Heart left ventricle (tissue), 16 donors: ENCODE measurements at regions not wholly inside any gene's neighbourhood (a gene's known extent, or its start where the extent isn't known, plus 50 kb on each side); places are given as distances from the start of the nearest gene placed in this dataset.

Experiments
- ATAC-seq, 4 donors: fragments of 200-7000 bp; cut with Tn5 transposase; one replicate each; pipeline ENCODE4 v1.9.1; 2020 to 2022; ENCODE audit warnings: moderate library complexity in 4 of 4, mild to moderate bottlenecking in 3 of 4, moderate number of reproducible peaks in 1 of 4
- DNase-seq, 5 donors: peaks; one replicate each; pipeline ENCODE4 v3.0.0-alpha.2; 2020
- H3K27ac ChIP-seq, 12 donors: fragments of 200-600 bp; sonication (generic) in 4 of 12; one replicate each; pipeline versions ENCODE4 v1.5.0 to v1.8.0; 2016 to 2022; ENCODE audit warnings: mild to moderate bottlenecking in 2 of 12
- H3K27me3 ChIP-seq, 9 donors: fragments of 200-600 bp; sonication (generic) in 2 of 9; one replicate each; pipeline versions ENCODE4 v1.5.1 to v1.8.0; 2016 to 2022; ENCODE audit warnings: mild to moderate bottlenecking in 3 of 9
- H3K36me3 ChIP-seq, 9 donors: fragments of 200-600 bp; sonication (generic) in 2 of 9; one replicate each; pipeline versions ENCODE4 v1.5.0 to v1.8.0; 2018 to 2022; ENCODE audit warnings: mild to moderate bottlenecking in 2 of 9
- H3K4me1 ChIP-seq, 12 donors: fragments of 200-600 bp; sonication (generic) in 4 of 12; one replicate each; pipeline versions ENCODE4 v1.5.0 to v1.8.0; 2016 to 2022; ENCODE audit warnings: mild to moderate bottlenecking in 3 of 12
- H3K4me3 ChIP-seq, 12 donors: fragments of 200-600 bp; sonication (generic) in 4 of 12; one replicate each; pipeline versions ENCODE4 v1.5.0 to v1.8.0; 2017 to 2022; ENCODE audit warnings: mild to moderate bottlenecking in 9 of 12, moderate library complexity in 4 of 12
- H3K9me3 ChIP-seq, 12 donors: fragments of 200-600 bp; sonication (generic) in 4 of 12; one replicate each; pipeline versions ENCODE4 v1.5.0 to v1.8.0; 2016 to 2022; ENCODE audit warnings: mild to moderate bottlenecking in 1 of 12
- POLR2A ChIP-seq, 2 donors: fragments of 450-650 bp; IDR thresholded peaks; one replicate each; pipeline ENCODE4 v1.6.1; 2017; ENCODE audit warnings: antibody characterized with exemption in 2 of 2, mild to moderate bottlenecking in 2 of 2, moderate library complexity in 2 of 2
- WGBS, 4 donors: extraction: QIAGEN DNeasy Blood & Tissue Kit in 2 of 4; methylation state at CpG; one replicate each; pipeline versions ENCODE4 v1.1.5 to v1.1.7; 2013 to 2018; 5-methylcytosine and 5-hydroxymethylcytosine counted together
- intact Hi-C, 10 donors: fragments of 100-400 bp; cut with DNase I; formaldehyde crosslinking; loops; one replicate each; pipeline versions ENCODE4 v1.11.1 to v1.14.2; 2022
- TF ChIP-seq, protein P1 (sequence below), 12 donors: fragments of 200-600 bp; sonication (generic) in 4 of 12; IDR thresholded peaks; one replicate each; pipeline versions ENCODE4 v1.5.0 to v1.8.0; 2018 to 2022; ENCODE audit warnings: antibody characterized with exemption in 12 of 12, mild to moderate bottlenecking in 5 of 12
- donor health status: ischemic (EF 13 %, LVEDD 7.1; RV severe dilation, severe dysfunction).
- donor health status: healthy with polysubstance abuse.
- donor health status: DM: no; HTN: yes; CAD: no.
- donor health status: DM: no; HTN: no; CAD: no.
- donor health status: ischemic (EF 25% LVEDD 6.9; RV normal size, moderate dysfunction).
- donor health status: ischemic (EF 25% LVEDD 5.7; RV mildly dilated, moderate dysfunction).
- donor health status: healthy.
- donor health status: DM: yes; HTN: yes; CAD: no.
- donor health status: ischemic (EF 35%, LVEDD 5.7; RV mildly dilated, moderate dysfunction).
- donor health status: nonischemic (EF 11% LVEDD 7.7; RV severe dilation, severe dysfunction).
- donor health status: DM: yes; HTN: yes; CAD: no.
- donor health status: PGD.
- donor health status: ischemic (EF 29% LVEDD 5.4; RV normal size, mild dysfunction).
- donor health status: nonischemic (EF 23%, LVEDD 6.1; RV moderate dilation, normal function).

- no peaks in the 10 kb centered on the region for H3K9me3 ChIP-seq
- H3K27me3 ChIP-seq: no peaks in the 10 kb centered on the region
- TF ChIP-seq, protein P1, sequence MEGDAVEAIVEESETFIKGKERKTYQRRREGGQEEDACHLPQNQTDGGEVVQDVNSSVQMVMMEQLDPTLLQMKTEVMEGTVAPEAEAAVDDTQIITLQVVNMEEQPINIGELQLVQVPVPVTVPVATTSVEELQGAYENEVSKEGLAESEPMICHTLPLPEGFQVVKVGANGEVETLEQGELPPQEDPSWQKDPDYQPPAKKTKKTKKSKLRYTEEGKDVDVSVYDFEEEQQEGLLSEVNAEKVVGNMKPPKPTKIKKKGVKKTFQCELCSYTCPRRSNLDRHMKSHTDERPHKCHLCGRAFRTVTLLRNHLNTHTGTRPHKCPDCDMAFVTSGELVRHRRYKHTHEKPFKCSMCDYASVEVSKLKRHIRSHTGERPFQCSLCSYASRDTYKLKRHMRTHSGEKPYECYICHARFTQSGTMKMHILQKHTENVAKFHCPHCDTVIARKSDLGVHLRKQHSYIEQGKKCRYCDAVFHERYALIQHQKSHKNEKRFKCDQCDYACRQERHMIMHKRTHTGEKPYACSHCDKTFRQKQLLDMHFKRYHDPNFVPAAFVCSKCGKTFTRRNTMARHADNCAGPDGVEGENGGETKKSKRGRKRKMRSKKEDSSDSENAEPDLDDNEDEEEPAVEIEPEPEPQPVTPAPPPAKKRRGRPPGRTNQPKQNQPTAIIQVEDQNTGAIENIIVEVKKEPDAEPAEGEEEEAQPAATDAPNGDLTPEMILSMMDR (IDR thresholded peaks at IDR 0.05): no peak
- no peak for TF ChIP-seq POLR2A (IDR thresholded peaks at IDR 0.05)
- 93 to 97% (median 94%) methylated on average over 7 of the region's 7 CpGs for WGBS, 4 donors
- peaks cover 0 to 22% (median 10%) of the 10 kb centered on the region in 12 donors for H3K4me1 ChIP-seq
- H3K4me3 ChIP-seq: no peak overlapping the region
- no peak for ATAC-seq
- no peak overlapping the region for H3K27ac ChIP-seq
- intact Hi-C loops: no loop called here
- no peaks in the 10 kb centered on the region for H3K36me3 ChIP-seq
- peak in 1 of 5 donors; percentile 4 for DNase-seq
Measured at GRCh38 chr2:2842466-2842865, 511.4 kb upstream of the MYT1L start.

DNA sequence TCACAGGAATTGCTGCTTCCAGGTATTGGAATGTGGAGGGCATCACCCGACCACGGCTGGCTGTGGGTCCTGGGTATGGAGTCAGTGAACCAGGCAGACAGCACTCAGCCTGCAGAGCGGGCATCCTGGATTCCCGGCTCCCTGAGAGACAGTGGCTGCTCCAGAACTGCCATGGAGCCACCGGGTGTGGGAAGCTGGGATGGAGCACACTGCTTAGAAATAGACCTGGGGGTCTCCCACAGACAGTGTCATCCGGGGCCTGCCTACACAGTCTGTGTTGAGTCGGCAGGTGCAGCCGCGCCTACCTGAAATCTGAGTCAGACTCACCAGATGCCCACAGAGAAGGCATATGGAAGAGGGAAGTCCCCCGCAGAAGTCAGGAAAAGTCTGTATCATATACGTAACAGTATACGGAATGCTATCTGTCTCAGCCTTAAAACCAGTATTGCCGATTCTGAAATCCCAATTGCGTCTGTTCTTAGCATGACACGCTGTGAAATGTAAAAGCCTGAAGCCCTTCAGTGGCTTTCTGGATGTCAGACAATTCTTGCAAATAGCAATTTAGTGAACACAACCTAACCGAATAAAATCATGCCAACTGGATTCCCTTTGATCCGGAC lies 509.7 kb upstream of the MYT1L start:
- no peak for ATAC-seq
- TF ChIP-seq, protein P1 (IDR thresholded peaks at IDR 0.05): no peak
- no peak for TF ChIP-seq POLR2A (IDR thresholded peaks at IDR 0.05)
- DNase-seq: peak in 1 of 5 donors; percentile 4
- Histone ChIP-seq H3K36me3 (no peaks in the 10 kb centered on the region), H3K27ac (no peak overlapping the region), H3K4me1 (peaks cover 0 to 6% (median 0%) of the 10 kb centered on the region in 12 donors), H3K4me3 (no peak overlapping the region), H3K9me3 (no peaks in the 10 kb centered on the region), H3K27me3 (no peaks in the 10 kb centered on the region)
- WGBS, 4 donors: 91 to 98% (median 95%) methylated on average over 16 to 17 of the region's 17 CpGs
- intact Hi-C loops: no loop called here

- H3K27me3 ChIP-seq: no peaks in the 10 kb centered on the region
- H3K27ac ChIP-seq: no peak overlapping the region
- no peak overlapping the region for H3K4me3 ChIP-seq
- 51 to 59% (median 52%) methylated on average over 13 of the region's 13 CpGs for WGBS, 4 donors
- H3K36me3 ChIP-seq: no peaks in the 10 kb centered on the region
- TF ChIP-seq, protein P1 (IDR thresholded peaks at IDR 0.05): no peak
- no peak for TF ChIP-seq POLR2A (IDR thresholded peaks at IDR 0.05)
- intact Hi-C loops: no loop called here
- no peaks in the 10 kb centered on the region for H3K9me3 ChIP-seq
- peak in 2 of 4 donors; percentile 39 to 48 for ATAC-seq
- H3K4me1 ChIP-seq: peaks cover 0 to 6% (median 0%) of the 10 kb centered on the region in 12 donors
- peak in 1 of 5 donors; percentile 16 for DNase-seq
Measured at GRCh38 chr2:2839782-2840531, 508.9 kb upstream of the MYT1L start.

GRCh38 chr2:2839393-2839781 lies 508.3 kb upstream of the MYT1L start:
- Histone ChIP-seq H3K4me3 (no peak overlapping the region), H3K36me3 (no peaks in the 10 kb centered on the region), H3K4me1 (peaks cover 0 to 6% (median 0%) of the 10 kb centered on the region in 12 donors), H3K9me3 (no peaks in the 10 kb centered on the region), H3K27me3 (no peaks in the 10 kb centered on the region), H3K27ac (no peak overlapping the region)
- DNase-seq (no peak), ATAC-seq (no peak)
- intact Hi-C loops: no loop called here
- TF ChIP-seq, protein P1 (IDR thresholded peaks at IDR 0.05): no peak
- no peak for TF ChIP-seq POLR2A (IDR thresholded peaks at IDR 0.05)
- 40 to 81% (median 72%) methylated on average over 6 to 7 of the region's 7 CpGs for WGBS, 4 donors
